ENCODE measurements at regions not wholly inside any gene's neighbourhood (a gene's known extent, or its start where the extent isn't known, plus 50 kb on each side); places are given as distances from the start of the nearest gene placed in this dataset.

GRCh38 chr12:116654226-116654743 is 83.6 kb downstream of the SPRING1 start:
- no peak for DNase-seq (ENCODE audit: low read depth in 3 of 3, low spot score in 1 of 3)

- DNase-seq (ENCODE audit: low read depth in 3 of 3, low spot score in 1 of 3) = no peak
Observed at GRCh38 chr12:116651089-116651488, 86.8 kb downstream of the SPRING1 start.

GRCh38 chr12:116650585-116651087 is 87.2 kb downstream of the SPRING1 start:
- no peak for DNase-seq (ENCODE audit: low read depth in 3 of 3, low spot score in 1 of 3)

GRCh38 chr12:116650062-116650461 is 87.8 kb downstream of the SPRING1 start:
- no peak for DNase-seq (ENCODE audit: low read depth in 3 of 3, low spot score in 1 of 3)

GRCh38 chr12:116647813-116648212 is 88.6 kb downstream of the MAP1LC3B2 start:
- no peak for DNase-seq (ENCODE audit: low read depth in 3 of 3, low spot score in 1 of 3)

- no peak for DNase-seq (ENCODE audit: low read depth in 3 of 3, low spot score in 1 of 3)
Observed at GRCh38 chr12:116646901-116647300, 87.7 kb downstream of the MAP1LC3B2 start.

GRCh38 chr12:116644806-116645205 is 85.6 kb downstream of the MAP1LC3B2 start:
- no peak for DNase-seq (ENCODE audit: low read depth in 3 of 3, low spot score in 1 of 3)

- no peak for DNase-seq (ENCODE audit: low read depth in 3 of 3, low spot score in 1 of 3)
Observed at GRCh38 chr12:116642683-116643082, 83.5 kb downstream of the MAP1LC3B2 start.

GRCh38 chr12:116642106-116642505 is 82.9 kb downstream of the MAP1LC3B2 start:
- DNase-seq (ENCODE audit: low read depth in 3 of 3, low spot score in 1 of 3) = no peak

- no peak for DNase-seq (ENCODE audit: low read depth in 3 of 3, low spot score in 1 of 3)
Observed at GRCh38 chr12:116640281-116640680, 81.1 kb downstream of the MAP1LC3B2 start.

GRCh38 chr12:116639765-116640164 is 80.6 kb downstream of the MAP1LC3B2 start:
- DNase-seq (ENCODE audit: low read depth in 3 of 3, low spot score in 1 of 3) = no peak

- no peak for DNase-seq (ENCODE audit: low read depth in 3 of 3, low spot score in 1 of 3)
Observed at GRCh38 chr12:116638376-116638775, 79.2 kb downstream of the MAP1LC3B2 start.

GRCh38 chr12:116637589-116638150 is 78.5 kb downstream of the MAP1LC3B2 start:
- DNase-seq (ENCODE audit: low read depth in 3 of 3, low spot score in 1 of 3) = no peak

GRCh38 chr12:116636608-116637519 is 77.7 kb downstream of the MAP1LC3B2 start:
- DNase-seq (ENCODE audit: low read depth in 3 of 3, low spot score in 1 of 3) = no peak

GRCh38 chr12:116635487-116635886 is 76.3 kb downstream of the MAP1LC3B2 start:
- no peak for DNase-seq (ENCODE audit: low read depth in 3 of 3, low spot score in 1 of 3)

GRCh38 chr12:116633476-116633875 is 74.3 kb downstream of the MAP1LC3B2 start:
- DNase-seq (ENCODE audit: low read depth in 3 of 3, low spot score in 1 of 3) = no peak

GRCh38 chr12:116631619-116632018 is 72.4 kb downstream of the MAP1LC3B2 start:
- DNase-seq (ENCODE audit: low read depth in 3 of 3, low spot score in 1 of 3) = no peak

- DNase-seq (ENCODE audit: low read depth in 3 of 3, low spot score in 1 of 3) = no peak
Observed at GRCh38 chr12:116630762-116631161, 71.6 kb downstream of the MAP1LC3B2 start.

- DNase-seq (ENCODE audit: low read depth in 3 of 3, low spot score in 1 of 3) = no peak
Observed at GRCh38 chr12:116629480-116629879, 70.3 kb downstream of the MAP1LC3B2 start.

- no peak for DNase-seq (ENCODE audit: low read depth in 3 of 3, low spot score in 1 of 3)
Observed at GRCh38 chr12:116628989-116629388, 69.8 kb downstream of the MAP1LC3B2 start.

GRCh38 chr12:116628450-116628793 is 69.2 kb downstream of the MAP1LC3B2 start:
- DNase-seq (ENCODE audit: low read depth in 3 of 3, low spot score in 1 of 3) = no peak

All from stimulated activated CD4-positive, alpha-beta T cell treated with anti-CD3 and anti-CD28 coated beads, TNF-alpha, amount 100 ng/mL, for 1 hour (primary cell).